ENCODE measurements at regions not wholly inside any gene's neighbourhood (a gene's known extent, or its start where the extent isn't known, plus 50 kb on each side); places are given as distances from the start of the nearest gene placed in this dataset.

DNA sequence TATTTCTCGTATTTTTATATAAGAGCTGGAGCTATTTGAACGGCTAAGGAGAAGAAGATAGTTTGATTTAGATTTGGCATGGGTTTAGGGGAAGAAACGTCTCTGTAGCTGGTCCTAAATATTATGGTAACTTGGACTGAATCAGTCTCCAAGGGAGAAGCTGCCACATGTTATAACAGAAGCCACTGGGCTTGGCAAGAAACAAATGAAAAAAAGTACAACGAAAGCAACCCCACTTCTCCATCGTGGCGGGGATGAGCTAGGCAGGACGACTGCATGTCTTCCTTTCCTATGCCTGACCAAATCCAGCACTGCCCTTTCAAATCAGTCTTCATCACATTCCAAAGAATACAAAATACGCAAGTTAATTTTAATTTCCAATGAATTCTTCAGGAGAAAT lies 196.7 kb upstream of the KLF14 start:
- DNase-seq (ENCODE audit: low spot score): no peak

DNA sequence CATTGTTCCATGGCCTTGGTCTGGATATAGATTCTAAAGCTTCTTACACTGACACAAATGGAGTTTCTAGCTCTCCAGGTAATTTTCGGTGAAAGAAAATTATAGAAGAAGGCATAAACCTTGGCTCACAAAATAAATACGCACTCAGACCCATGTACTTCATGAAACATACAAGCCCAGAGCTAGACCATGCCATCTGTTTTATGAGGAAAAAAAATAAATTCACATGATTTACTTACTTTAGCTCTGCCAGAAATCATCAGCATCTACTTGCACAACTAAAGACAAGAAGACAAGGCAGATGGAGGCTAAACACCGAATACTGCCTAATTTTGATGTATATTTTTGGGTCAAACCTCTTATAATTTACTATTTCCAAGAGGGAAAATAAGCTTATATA lies 197.4 kb upstream of the KLF14 start:
- DNase-seq (ENCODE audit: low spot score): no peak

DNA sequence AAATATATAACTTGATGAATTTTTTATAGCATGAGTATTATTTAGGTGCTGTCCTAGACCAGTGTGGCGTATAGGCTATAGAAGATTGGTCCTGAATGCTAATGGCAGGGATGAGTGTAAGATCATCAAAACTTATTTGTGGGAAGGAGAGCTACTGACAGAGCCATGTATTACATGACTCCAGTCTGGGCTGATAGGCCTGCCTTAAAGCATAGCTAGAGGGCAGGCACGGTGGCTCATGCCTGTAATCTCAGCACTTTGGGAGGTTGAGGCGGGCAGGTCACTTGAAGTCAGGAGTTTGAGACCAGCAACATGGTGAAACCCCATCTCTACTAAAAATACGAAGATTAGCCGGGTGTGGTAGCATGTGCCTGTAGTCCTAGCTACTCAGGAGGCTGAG lies 198.1 kb upstream of the KLF14 start:
- no peak for DNase-seq (ENCODE audit: low spot score)

DNA sequence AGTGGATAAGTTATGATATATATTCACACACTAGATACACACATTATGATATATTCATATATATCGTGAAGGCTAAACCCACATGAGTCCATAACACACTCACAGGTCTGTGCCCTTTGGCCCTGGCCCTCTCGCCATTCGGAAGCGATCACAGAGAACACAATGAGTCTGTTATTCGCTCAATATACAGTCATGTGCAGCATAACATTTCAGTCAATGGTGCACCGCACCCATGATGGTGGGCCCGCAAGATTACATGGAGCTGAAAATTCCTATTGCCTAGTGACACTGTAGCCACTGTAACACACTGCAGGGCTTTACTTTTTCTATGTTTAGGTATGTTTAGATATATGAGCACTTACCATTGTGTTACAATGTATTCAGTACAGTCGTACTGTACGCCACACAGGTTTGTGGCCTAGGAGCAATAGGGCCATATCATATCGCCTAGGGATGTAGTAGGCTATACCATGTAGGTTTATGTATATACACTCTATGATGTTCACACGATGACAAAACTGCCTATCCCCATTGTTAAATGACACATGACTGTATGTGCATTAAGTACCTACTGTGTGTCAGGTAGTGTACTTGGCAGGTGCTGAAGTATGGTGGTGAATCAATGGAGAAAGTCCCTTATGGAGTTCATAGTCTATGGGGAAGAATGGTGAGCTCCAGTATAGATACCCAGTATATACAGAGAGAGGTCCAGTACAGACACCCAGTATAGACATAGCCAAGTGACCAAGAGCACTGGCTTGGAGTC lies 198.8 kb upstream of the KLF14 start:
- no peak for DNase-seq (ENCODE audit: low spot score)

DNA sequence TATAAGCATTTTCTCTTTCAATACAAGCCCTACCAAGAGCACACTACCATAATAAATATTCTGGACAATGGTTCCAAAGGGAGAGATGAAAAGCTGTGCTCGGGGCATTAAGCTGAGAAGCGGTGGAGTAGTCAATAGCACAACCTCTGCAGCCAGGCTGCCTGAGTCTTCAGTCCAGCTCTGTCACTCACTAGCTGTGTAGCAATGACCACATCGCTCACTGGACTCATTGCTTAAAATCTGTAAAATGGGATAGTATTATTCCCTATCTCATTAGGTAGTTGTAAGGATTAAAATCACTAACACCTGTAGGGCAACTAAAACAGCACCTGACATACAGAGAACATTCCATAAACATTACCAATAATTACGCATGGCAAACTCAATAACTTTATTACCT lies 199.9 kb upstream of the KLF14 start:
- DNase-seq (ENCODE audit: low spot score): no peak

DNA sequence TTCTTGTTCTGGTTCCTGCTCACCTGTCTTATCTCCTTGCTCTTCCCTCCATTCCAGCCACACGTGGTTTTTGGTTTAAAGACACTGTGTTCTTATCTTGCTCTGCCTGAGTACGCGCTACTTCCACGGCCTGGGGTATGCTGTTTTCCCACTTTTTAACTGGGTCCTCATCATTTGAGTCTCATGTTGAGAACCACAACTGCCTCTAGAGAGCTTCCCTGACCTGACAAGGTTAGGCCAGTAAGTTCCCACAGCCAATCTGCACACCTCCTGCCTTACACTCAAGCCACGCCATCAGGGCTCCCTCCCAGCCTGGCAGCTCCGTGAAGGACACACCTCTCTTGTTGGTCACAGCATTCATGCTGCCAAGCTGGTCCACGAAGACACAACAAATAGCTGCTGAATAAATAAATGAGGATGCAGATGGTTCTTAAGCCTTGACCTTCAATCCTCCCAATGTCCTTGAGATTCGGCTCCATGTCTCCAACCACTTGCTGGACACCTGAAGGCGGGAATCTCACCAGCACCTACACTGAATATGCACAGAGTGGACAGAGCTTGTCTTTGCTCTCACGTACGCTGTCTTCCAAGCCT lies 201.7 kb upstream of the KLF14 start:
- DNase-seq (ENCODE audit: low spot score): no peak

DNA sequence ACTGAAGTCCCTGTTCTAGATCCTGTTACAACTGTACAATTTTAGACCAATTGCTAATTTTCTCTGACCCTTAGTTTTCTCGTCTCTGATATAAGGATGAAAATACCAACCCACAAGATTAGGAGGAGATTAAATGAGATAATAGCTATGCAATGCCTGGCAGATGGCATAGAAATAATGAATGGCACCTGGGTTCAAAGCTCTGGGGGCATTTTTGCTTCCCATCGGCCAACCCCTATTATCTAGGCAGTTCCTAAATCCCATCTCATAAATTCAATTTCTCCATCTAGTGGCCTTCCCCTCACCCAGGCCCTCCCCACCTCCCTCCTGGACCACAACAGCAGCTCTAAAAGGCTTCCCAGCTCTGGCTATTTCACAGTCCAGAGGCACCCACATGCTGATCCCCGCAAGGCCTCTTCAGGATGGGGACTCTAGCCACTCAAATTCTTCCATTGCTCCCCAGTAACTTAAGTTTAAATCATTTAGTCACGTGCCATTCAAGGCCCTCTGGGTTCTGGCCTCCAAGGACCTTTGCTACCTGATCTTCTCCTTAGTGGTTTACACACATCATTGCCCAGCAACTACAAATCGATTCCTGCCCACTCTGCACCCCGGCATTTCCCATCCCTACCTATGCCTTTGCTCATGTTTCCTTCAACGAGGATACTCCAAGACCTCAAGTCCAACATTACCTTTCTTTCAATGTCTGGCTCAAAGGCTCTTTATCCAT lies 202.4 kb upstream of the KLF14 start:
- DNase-seq (ENCODE audit: low spot score): no peak

DNA sequence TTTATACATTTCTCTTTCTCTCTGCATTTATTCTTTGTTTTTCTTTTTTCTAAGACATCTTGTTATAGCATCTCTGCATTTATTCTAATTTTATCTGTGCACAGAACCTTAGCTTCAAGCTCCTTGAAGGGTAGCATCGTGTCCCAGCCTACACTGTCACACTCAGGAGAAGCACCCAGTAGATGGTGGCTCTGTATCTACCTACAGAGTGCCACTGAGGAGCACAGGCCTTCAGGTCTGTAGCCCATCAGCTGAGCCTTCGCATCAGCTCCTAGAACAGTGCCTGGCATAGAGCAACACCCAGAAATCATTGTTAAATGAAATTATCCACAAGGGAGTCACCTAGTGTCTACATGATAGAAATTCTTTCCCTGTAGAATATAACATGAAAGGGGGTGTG lies 203.0 kb upstream of the KLF14 start:
- no peak for DNase-seq (ENCODE audit: low spot score)

DNA sequence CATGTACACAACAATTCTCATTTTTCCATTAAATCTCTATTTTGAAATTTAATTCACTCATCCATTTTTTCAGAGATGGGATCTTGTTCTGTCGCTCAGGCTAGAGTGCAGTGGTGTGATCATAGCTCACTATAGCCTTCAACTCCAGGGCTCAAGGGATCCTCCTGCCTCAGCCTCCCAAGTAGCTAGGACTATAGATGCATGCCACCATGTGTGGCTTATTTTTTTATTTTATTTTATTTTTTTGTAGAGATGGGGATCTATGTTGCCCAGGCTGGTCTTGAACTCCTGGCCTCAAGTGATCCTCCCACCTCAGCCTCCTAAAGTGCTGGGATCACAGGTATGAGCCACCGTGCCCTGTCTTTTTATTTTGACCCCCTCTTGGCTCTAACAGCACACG lies 203.8 kb upstream of the KLF14 start:
- DNase-seq (ENCODE audit: low spot score): no peak

DNA sequence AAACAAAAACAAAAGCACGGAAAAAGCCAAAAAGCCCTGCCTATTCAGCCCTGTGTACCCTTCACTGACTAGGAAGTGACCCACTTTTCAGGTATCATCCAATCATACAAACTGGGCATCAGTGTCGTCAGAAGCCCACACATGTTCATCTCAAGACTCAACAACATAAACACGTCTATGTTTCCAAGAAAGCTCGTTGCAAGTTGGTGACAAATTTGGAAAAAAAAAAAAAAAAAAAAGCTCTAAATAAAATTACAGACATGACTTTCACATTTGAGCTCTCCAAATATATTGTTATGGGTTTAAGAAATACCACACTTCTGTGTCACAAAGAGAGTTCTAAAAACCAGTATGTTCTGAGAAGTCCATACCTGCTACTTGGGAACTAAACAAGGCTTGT lies 204.7 kb upstream of the KLF14 start:
- no peak for DNase-seq (ENCODE audit: low spot score)

DNA sequence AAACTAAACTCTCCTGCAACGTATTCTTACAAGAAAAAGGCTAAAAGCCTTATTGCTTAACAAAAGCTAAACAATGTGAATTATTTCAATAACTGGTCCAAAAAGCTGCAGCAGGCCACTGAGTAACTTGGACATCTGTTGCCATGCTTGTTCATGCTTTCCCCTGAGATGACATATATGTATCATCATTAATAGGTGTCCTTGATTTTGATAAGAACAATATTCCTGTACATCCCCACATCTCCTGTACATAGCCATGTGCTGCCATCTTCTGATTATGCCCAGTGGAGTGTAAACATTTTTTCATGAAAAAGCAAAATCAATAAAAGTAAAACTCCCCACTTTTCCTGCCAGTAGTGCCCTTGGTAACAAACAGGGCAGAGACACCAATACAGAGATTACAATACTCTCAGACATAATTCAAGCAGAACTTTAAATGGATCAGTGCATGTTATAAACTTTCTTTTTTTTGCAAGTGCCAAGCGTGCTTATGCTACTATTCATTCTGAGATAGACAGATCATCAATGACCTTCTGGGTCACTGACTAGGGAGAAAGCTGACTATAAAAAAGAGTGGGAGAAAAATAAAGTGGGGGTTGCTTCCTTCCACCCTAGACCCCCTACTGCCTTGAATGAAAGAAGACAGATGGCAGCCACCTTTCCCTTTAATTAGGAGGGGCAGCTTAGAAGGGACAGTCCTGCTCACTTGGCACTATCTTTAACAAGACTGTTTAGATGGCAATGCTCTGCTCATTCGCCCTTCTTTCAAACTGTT lies 205.5 kb upstream of the KLF14 start:
- no peak for DNase-seq (ENCODE audit: low spot score)

DNA sequence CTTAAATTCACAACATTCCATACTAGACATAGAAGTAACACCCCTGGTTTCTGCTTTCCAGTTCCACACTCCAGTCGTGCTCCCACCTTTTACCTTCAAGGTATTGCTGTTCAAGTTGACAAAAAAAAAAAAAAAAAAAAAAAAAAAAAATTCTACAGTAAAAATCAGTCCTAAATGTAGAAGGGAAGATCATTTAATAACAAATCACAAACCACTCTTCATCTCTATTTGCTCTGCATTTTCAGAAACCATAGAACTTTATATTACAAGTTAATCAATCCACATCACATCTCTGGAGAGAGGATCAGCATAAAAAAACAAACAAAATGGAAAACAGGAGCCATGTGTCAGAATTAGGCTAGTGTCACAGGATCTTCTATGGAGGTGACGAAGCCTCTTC lies 206.3 kb upstream of the KLF14 start:
- DNase-seq (ENCODE audit: low spot score): no peak

DNA sequence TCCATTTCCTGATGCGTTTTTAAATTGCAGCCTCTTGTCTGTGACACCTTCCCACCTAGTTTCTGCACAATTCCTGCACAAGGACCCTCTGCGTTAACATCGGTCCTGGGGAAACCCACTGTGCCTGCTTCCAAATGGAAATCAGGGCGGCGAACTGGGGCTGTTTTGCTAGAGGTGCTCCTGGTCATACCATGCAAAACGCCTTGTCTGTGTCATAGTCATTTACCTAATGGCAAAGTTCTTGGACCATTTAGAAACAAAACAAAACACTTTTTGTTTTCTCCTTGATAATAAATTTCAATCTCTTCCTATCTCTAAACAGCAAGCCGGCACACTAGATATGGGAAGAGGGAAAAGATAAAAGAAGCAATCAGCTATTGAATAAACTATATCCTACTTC lies 206.9 kb upstream of the KLF14 start:
- DNase-seq (ENCODE audit: low spot score): no peak

DNA sequence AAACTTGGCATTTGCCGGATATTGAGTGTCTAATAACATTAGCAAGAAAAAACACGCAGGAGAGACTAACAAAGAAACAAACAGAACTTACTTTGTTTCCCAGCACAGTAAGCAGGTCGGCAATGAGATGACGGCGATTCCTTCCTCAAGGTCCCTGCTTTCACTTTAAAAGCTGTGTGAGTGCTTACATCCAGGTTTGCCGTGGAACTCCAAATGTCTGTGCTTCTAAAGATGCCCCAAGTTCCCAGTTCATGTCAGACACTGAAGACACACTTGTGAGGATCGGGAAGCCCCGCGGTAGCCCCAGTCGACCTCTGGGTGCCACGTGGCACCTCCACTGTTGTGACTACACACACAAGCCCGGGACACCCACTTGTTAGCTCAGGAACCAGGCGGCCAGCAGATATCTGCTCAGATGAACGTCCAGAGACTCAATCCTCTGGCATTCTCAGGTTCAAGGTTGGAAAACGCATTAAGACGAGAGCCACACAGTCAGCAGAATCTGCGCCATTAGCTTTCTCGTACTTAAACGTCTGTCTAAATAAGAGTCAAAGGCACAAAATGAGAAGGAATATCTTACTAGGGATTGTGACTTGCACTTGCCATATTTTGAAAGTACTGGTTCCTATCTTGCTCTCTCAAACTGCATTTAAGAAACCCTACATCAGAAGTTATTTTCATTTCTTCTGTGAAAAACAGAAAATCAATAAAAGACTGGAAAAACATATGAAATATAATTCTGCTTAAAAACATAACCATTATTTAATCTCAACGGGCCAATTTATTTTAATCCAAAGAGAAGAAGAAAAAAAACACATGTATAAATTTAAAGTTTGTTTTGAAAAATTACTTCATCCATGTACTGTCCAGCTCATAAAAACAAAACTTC lies 207.6 kb upstream of the KLF14 start:
- no peak for DNase-seq (ENCODE audit: low spot score)

DNA sequence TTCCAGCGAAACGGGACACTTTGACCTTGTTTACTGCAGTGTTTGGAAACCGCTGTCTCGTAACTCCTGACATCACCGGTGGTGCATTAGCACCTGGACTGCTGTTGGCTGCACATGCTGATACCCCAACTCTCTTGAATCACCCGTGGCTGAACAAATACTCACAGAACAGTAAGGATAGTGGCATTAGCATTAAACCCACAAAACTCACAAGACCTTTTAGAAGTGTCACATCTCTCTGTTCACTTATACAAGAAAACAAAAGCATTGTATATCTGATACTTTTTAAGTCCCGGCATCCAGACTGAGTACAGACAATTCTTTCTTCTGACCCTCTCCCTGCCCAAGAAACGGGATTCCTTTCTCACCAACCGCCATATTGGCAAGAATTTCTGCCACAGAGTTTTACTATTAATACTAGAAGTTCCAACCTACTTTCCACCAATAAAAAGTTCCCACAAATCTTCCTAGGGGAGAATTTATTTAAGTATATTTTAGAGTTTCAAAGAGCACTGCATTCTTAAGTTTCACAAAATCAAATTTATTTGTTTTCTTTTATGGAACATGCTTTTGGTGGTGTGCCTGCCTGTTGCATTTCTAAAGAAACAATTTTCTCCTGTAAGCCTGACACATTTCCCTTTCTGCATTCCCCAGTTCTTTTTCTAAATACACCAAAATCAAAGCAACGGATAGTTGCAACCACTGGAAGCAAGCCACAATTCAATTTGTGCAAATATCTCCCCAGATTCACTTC lies 208.4 kb upstream of the KLF14 start:
- no peak for DNase-seq (ENCODE audit: low spot score)

DNA sequence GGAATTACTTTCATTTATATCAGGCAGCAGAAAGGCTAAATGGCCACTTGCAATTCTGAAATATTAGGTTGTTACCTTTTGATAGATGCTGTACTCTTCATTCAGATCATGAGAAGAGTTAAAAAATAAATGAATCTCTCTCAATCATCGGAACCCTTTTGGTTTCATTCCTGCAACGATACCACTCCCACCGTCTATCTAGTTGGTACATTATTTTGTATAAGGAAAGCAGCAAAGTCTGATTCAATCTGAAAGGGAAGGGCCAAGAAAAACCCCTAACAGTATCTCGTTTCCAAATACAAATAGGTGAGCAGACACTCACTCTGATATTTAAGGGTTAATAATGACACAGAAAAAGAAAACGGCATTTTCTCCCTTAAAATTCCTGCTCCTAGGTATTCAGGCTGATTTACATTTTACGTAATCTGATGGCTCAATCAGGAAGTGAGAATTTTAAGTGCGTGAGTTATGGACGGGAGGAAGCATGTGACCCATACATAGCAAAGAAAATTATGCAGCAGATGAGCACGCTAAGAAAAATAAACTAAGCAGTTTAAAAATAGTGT lies 209.4 kb upstream of the KLF14 start:
- no peak for DNase-seq (ENCODE audit: low spot score)

DNA sequence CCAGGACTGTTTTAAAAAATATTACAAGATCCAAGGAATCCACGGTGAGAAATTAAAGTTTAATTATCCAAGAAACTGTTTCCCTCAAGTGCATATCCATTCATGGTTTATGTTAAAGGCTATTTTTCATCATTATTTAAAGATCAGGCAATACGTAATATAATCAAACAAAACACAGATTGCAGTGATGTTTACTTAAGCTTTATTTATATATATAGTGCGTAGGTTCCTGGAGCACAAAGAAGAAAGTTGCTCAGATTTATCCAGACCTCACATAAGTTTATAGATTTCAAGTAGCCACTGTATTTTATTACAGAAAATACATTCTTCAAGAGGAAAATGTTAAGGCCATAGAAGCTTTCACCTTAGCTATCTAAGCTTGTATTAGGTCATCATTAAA lies 210.0 kb upstream of the KLF14 start:
- no peak for DNase-seq (ENCODE audit: low spot score)

DNA sequence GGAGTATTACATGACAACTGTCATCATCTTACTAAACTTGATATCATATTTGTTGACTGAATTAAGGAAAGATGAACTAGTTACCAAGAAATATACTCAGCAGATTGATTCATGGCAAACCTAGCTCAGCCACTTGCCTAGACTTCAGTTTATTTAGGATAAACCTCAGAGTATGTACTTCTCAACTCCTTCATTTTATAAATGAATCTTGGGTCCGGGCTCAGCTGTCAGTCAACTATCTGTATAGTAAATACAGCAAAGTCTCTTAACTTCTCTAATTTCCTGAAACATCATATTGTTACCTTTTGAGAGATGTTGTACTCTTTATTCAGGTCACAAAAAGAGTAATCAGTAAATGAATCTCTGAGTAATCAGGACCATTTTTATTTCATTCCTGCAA lies 211.0 kb upstream of the KLF14 start:
- no peak for DNase-seq (ENCODE audit: low spot score)

DNA sequence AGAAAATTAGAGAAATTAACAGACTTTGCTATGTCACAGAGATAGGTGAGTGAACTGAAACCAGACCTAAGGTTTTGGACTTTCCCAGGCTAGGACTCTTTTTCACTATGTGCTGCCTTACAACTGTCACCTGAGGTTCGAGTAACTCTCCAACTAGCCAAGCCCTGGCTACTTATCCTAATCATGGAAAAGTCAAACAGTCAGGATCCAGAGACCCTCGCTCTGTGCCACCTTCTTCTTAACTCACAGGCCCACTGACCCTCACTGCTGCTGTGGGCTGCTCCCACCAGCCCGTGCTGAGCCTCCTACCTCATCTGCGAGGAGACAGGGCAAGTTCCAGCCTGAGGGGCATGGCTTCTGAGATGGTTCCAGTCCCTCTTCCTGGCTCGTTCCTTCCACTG lies 211.4 kb upstream of the KLF14 start:
- DNase-seq (ENCODE audit: low spot score): no peak

DNA sequence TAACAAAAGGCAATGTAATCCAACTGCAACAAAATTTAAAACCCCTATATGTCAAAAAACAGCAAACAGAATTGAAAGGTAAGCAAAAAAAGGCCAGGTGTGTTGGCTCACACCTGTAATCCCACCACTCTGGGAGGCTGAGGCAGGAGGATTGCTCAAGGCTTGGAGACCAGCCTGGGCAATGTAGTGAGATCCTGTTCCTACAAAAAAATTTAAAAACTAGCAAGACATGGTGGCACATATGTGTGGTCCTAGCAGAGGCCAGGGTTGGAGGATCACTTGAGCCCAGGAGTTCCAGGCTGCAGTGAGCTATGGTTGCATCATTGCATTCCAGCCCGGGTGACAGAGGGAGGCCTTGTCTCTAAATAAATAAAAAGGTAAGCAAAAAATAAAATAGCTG lies 212.1 kb upstream of the KLF14 start:
- DNase-seq (ENCODE audit: low spot score): no peak
